Ovary (tissue), 3 donors: ENCODE measurements at regions not wholly inside any gene's neighbourhood (a gene's known extent, or its start where the extent isn't known, plus 50 kb on each side); places are given as distances from the start of the nearest gene placed in this dataset.

Source experiments
- POLR2A ChIP-seq: fragments of 450-650 bp; IDR thresholded peaks from one replicate; pipeline ENCODE4 v1.6.1; 2017; ENCODE audit warnings: antibody characterized with exemption, mild to moderate bottlenecking, moderate library complexity
- TF ChIP-seq, protein P1 (sequence below), 3 donors: fragments of 450-650 bp in 2 of 3; fragments of 200-600 bp in 1 of 3; IDR thresholded peaks; one replicate each; pipeline versions ENCODE4 v1.5.1 to v1.8.0; 2016 to 2022; ENCODE audit warnings: antibody characterized with exemption in 3 of 3, mild to moderate bottlenecking in 1 of 3
- donor health status: DM: no; HTN: no; CAD: no.

DNA sequence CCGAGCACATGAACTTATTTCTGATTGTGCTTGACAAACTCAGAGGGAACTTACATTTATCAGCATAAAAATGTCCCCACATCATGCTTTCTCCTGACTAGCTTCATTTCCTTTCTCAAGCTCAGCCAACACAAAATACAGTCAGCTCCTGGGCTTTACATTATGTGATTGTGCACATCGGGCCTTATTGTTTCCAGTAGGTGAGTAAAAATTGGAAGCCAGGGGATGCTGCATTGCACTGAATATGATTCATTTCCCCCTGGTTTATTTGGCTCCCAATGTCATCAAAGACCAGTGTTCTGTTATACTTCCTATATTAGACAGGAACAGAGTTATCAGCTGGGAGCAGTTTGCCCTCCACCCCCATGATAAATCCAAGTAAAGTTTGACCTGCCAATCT lies 521.8 kb downstream of the RMST start:
- TF ChIP-seq, protein P1, sequence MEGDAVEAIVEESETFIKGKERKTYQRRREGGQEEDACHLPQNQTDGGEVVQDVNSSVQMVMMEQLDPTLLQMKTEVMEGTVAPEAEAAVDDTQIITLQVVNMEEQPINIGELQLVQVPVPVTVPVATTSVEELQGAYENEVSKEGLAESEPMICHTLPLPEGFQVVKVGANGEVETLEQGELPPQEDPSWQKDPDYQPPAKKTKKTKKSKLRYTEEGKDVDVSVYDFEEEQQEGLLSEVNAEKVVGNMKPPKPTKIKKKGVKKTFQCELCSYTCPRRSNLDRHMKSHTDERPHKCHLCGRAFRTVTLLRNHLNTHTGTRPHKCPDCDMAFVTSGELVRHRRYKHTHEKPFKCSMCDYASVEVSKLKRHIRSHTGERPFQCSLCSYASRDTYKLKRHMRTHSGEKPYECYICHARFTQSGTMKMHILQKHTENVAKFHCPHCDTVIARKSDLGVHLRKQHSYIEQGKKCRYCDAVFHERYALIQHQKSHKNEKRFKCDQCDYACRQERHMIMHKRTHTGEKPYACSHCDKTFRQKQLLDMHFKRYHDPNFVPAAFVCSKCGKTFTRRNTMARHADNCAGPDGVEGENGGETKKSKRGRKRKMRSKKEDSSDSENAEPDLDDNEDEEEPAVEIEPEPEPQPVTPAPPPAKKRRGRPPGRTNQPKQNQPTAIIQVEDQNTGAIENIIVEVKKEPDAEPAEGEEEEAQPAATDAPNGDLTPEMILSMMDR (IDR thresholded peaks at IDR 0.05): no peak
- no peak for TF ChIP-seq POLR2A
